H1 (cell line): ENCODE measurements at regions not wholly inside any gene's neighbourhood (a gene's known extent, or its start where the extent isn't known, plus 50 kb on each side); places are given as distances from the start of the nearest gene placed in this dataset.

ENCODE experiments used
- CHD2 ChIP-seq: IDR thresholded peaks from 2 replicates; pipeline ENCODE4 v1.6.1; 2012; ENCODE audit warnings: low read length, improper control_type of control experiment
- CTBP2 ChIP-seq: IDR thresholded peaks from 2 replicates; pipeline ENCODE4 v1.7.0; 2011; ENCODE audit warnings: borderline replicate concordance, mild to moderate bottlenecking, moderate library complexity, mixed read lengths, low read length; ENCODE audit not compliant: insufficient read depth, insufficient read length
- FOSL1 ChIP-seq: IDR thresholded peaks from 2 replicates; pipeline ENCODE4 v1.6.1; 2011; ENCODE audit warnings: mild to moderate bottlenecking, low read depth, low read length, moderate library complexity; ENCODE audit not compliant: insufficient read depth
- RFX5 ChIP-seq: IDR thresholded peaks from 2 replicates; pipeline ENCODE4 v1.6.1; 2011; ENCODE audit warnings: low read depth, low read length, improper control_type of control experiment, borderline replicate concordance
- SIX5 ChIP-seq: IDR thresholded peaks from 2 replicates; pipeline ENCODE4 v1.6.1; 2011; ENCODE audit warnings: mild to moderate bottlenecking, low read depth, low read length
- TF ChIP-seq, protein P1 (sequence below): fragments of 300-600 bp; sonication (generic); IDR thresholded peaks from 2 replicates; pipeline ENCODE4 v1.7.1; 2012; ENCODE audit warnings: low read length, moderate library complexity, mild to moderate bottlenecking, inconsistent platforms; ENCODE audit not compliant: insufficient replicate concordance

DNA sequence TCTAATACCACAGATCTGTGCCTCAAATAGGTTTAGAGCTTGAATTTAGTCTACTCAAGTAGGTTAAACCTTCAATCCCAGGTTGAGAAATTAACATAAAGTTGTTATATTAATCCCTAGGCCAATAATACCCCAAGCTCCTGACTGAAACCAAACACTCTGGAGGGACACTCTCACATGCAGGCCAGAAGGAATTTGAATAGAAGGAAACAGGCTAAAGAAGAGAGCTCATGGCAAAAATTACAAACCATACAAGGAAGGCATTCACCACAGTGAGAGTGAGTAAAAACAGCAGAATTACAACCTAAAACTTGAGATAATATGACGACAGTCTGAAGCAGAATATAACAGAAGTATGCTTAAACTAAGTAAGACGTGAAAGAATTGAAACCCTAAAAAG, 76.1 kb upstream of the PDK4 start (continued):
- TF ChIP-seq FOSL1 (no peak), SIX5 (no peak), CTBP2 (no peak), CHD2 (no peak), RFX5 (no peak)
- TF ChIP-seq, protein P1, sequence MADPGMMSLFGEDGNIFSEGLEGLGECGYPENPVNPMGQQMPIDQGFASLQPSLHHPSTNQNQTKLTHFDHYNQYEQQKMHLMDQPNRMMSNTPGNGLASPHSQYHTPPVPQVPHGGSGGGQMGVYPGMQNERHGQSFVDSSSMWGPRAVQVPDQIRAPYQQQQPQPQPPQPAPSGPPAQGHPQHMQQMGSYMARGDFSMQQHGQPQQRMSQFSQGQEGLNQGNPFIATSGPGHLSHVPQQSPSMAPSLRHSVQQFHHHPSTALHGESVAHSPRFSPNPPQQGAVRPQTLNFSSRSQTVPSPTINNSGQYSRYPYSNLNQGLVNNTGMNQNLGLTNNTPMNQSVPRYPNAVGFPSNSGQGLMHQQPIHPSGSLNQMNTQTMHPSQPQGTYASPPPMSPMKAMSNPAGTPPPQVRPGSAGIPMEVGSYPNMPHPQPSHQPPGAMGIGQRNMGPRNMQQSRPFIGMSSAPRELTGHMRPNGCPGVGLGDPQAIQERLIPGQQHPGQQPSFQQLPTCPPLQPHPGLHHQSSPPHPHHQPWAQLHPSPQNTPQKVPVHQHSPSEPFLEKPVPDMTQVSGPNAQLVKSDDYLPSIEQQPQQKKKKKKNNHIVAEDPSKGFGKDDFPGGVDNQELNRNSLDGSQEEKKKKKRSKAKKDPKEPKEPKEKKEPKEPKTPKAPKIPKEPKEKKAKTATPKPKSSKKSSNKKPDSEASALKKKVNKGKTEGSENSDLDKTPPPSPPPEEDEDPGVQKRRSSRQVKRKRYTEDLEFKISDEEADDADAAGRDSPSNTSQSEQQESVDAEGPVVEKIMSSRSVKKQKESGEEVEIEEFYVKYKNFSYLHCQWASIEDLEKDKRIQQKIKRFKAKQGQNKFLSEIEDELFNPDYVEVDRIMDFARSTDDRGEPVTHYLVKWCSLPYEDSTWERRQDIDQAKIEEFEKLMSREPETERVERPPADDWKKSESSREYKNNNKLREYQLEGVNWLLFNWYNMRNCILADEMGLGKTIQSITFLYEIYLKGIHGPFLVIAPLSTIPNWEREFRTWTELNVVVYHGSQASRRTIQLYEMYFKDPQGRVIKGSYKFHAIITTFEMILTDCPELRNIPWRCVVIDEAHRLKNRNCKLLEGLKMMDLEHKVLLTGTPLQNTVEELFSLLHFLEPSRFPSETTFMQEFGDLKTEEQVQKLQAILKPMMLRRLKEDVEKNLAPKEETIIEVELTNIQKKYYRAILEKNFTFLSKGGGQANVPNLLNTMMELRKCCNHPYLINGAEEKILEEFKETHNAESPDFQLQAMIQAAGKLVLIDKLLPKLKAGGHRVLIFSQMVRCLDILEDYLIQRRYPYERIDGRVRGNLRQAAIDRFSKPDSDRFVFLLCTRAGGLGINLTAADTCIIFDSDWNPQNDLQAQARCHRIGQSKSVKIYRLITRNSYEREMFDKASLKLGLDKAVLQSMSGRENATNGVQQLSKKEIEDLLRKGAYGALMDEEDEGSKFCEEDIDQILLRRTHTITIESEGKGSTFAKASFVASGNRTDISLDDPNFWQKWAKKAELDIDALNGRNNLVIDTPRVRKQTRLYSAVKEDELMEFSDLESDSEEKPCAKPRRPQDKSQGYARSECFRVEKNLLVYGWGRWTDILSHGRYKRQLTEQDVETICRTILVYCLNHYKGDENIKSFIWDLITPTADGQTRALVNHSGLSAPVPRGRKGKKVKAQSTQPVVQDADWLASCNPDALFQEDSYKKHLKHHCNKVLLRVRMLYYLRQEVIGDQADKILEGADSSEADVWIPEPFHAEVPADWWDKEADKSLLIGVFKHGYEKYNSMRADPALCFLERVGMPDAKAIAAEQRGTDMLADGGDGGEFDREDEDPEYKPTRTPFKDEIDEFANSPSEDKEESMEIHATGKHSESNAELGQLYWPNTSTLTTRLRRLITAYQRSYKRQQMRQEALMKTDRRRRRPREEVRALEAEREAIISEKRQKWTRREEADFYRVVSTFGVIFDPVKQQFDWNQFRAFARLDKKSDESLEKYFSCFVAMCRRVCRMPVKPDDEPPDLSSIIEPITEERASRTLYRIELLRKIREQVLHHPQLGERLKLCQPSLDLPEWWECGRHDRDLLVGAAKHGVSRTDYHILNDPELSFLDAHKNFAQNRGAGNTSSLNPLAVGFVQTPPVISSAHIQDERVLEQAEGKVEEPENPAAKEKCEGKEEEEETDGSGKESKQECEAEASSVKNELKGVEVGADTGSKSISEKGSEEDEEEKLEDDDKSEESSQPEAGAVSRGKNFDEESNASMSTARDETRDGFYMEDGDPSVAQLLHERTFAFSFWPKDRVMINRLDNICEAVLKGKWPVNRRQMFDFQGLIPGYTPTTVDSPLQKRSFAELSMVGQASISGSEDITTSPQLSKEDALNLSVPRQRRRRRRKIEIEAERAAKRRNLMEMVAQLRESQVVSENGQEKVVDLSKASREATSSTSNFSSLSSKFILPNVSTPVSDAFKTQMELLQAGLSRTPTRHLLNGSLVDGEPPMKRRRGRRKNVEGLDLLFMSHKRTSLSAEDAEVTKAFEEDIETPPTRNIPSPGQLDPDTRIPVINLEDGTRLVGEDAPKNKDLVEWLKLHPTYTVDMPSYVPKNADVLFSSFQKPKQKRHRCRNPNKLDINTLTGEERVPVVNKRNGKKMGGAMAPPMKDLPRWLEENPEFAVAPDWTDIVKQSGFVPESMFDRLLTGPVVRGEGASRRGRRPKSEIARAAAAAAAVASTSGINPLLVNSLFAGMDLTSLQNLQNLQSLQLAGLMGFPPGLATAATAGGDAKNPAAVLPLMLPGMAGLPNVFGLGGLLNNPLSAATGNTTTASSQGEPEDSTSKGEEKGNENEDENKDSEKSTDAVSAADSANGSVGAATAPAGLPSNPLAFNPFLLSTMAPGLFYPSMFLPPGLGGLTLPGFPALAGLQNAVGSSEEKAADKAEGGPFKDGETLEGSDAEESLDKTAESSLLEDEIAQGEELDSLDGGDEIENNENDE = no peak
- TF ChIP-seq, all 59 proteins: peak for 0
